Right lobe of liver (tissue), 6 donors: ENCODE measurements at regions not wholly inside any gene's neighbourhood (a gene's known extent, or its start where the extent isn't known, plus 50 kb on each side); places are given as distances from the start of the nearest gene placed in this dataset.

Experiments
- ATAC-seq, 4 donors: fragments of 200-7000 bp; cut with Tn5 transposase; one replicate each; pipeline ENCODE4 v1.9.1; 2020; ENCODE audit warnings: mild to moderate bottlenecking in 4 of 4, moderate library complexity in 4 of 4
- DNase-seq, 3 donors: peaks; one replicate each; pipeline ENCODE4 v3.0.0-alpha.2; 2020
- H3K27ac ChIP-seq, 3 donors: fragments of 200-600 bp; one replicate each; pipeline ENCODE4 v1.8.0; 2022
- H3K27me3 ChIP-seq, 2 donors: fragments of 200-600 bp; one replicate each; pipeline ENCODE4 v1.8.0; 2022
- H3K36me3 ChIP-seq, 4 donors: fragments of 200-600 bp; sonication (generic) in 1 of 4; one replicate each; pipeline versions ENCODE4 v1.5.1 to v1.8.0; 2017 to 2022; ENCODE audit warnings: control low read depth in 1 of 4
- H3K4me1 ChIP-seq, 4 donors: fragments of 200-600 bp; sonication (generic) in 1 of 4; one replicate each; pipeline versions ENCODE4 v1.5.1 to v1.8.0; 2017 to 2022; ENCODE audit warnings: control low read depth in 1 of 4
- H3K4me3 ChIP-seq, 3 donors: fragments of 200-600 bp; one replicate each; pipeline ENCODE4 v1.8.0; 2022
- H3K9me3 ChIP-seq, 4 donors: fragments of 200-600 bp; sonication (generic) in 1 of 4; one replicate each; pipeline versions ENCODE4 v1.5.1 to v1.8.0; 2017 to 2022; ENCODE audit warnings: control low read depth in 1 of 4
- POLR2A ChIP-seq: fragments of 450-650 bp; IDR thresholded peaks from one replicate; pipeline ENCODE4 v1.6.1; 2017; ENCODE audit warnings: antibody characterized with exemption, mild to moderate bottlenecking
- WGBS: methylation state at CpG from one replicate; pipeline ENCODE4 v1.1.6; 2018; ENCODE audit warnings: low coverage, low lambda C conversion rate; ENCODE audit not compliant: insufficient coverage; ENCODE audit errors: missing lambda C conversion rate; 5-methylcytosine and 5-hydroxymethylcytosine counted together
- intact Hi-C, 2 donors: fragments of 100-400 bp; cut with DNase I; formaldehyde crosslinking; loops; one replicate each; pipeline versions ENCODE4 v1.11.2 to v1.14.1; 2022
- TF ChIP-seq, protein P1 (sequence below), 4 donors: fragments of 200-600 bp in 3 of 4; fragments of 450-650 bp in 1 of 4; IDR thresholded peaks; one replicate each; pipeline versions ENCODE4 v1.5.1 to v1.8.0; 2016 to 2022; ENCODE audit warnings: antibody characterized with exemption in 4 of 4, mild to moderate bottlenecking in 2 of 4
- donor health status: DM: no; HTN: yes; CAD: no.
- donor health status: DM: no; HTN: no; CAD: no.
- donor health status: DM: no; HTN: no; CAD: no.
- donor health status: DM: no; HTN: yes; CAD: no.
- donor health status: DM: no; HTN: yes; CAD: no.

DNA sequence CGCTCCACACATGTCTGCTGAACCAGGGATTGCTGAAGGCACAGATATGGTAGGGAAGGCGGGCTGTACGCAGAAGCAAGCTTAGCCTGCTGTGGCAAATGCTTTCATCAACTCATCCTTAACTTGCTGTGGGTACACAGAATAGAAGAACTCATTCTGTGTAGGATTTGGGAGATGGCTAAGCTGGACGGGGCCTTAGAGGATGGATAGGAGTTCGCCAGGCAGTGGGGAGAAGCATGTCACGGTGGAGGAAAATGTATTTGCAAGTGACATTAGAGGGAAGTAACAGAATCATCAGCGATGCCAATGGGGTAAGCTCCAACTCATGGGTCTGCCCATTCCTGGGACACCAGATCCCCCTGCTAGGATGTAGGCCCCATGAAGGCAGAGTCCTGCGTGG lies 96.7 kb upstream of the SMIM21 start:
- Histone ChIP-seq H3K4me1 (no peaks in the 10 kb centered on the region), H3K4me3 (no peak overlapping the region), H3K27me3 (no peaks in the 10 kb centered on the region), H3K9me3 (no peaks in the 10 kb centered on the region), H3K27ac (no peak overlapping the region), H3K36me3 (no peaks in the 10 kb centered on the region)
- DNase-seq (no peak), ATAC-seq (no peak)
- intact Hi-C loops: no loop called here
- 81% methylated on average over 6 of the region's 8 CpGs for WGBS
- no peak for TF ChIP-seq POLR2A
- TF ChIP-seq, protein P1, sequence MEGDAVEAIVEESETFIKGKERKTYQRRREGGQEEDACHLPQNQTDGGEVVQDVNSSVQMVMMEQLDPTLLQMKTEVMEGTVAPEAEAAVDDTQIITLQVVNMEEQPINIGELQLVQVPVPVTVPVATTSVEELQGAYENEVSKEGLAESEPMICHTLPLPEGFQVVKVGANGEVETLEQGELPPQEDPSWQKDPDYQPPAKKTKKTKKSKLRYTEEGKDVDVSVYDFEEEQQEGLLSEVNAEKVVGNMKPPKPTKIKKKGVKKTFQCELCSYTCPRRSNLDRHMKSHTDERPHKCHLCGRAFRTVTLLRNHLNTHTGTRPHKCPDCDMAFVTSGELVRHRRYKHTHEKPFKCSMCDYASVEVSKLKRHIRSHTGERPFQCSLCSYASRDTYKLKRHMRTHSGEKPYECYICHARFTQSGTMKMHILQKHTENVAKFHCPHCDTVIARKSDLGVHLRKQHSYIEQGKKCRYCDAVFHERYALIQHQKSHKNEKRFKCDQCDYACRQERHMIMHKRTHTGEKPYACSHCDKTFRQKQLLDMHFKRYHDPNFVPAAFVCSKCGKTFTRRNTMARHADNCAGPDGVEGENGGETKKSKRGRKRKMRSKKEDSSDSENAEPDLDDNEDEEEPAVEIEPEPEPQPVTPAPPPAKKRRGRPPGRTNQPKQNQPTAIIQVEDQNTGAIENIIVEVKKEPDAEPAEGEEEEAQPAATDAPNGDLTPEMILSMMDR (IDR thresholded peaks at IDR 0.05): no peak

DNA sequence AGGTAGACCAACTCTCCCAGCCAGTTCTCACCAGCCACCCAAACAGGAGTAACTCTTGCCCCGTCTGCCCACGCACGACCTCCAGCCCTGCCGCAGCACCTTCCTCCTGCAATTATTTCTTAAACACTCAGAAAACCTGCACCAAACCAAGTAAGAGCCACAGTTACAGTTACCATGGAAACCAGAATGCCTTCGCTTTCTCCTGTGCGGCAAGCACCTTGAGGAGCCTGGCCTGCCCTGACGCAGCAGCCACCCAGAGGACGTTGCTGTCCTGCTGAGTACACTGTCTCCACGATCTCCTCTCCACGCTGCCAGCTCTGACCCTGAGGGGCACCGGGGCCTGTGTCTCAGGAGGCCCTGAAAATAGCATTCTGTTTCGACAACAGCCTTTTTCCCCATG lies 94.3 kb upstream of the SMIM21 start:
- no peak overlapping the region for H3K4me3 ChIP-seq
- 64% methylated on average over 5 of the region's 12 CpGs for WGBS
- intact Hi-C loops: no loop called here
- H3K36me3 ChIP-seq: no peaks in the 10 kb centered on the region
- H3K4me1 ChIP-seq: no peaks in the 10 kb centered on the region
- no peak for ATAC-seq
- no peaks in the 10 kb centered on the region for H3K27me3 ChIP-seq
- H3K9me3 ChIP-seq: no peaks in the 10 kb centered on the region
- no peak overlapping the region for H3K27ac ChIP-seq
- DNase-seq: no peak
- no peak for TF ChIP-seq POLR2A
- TF ChIP-seq, protein P1 (IDR thresholded peaks at IDR 0.05): no peak

DNA sequence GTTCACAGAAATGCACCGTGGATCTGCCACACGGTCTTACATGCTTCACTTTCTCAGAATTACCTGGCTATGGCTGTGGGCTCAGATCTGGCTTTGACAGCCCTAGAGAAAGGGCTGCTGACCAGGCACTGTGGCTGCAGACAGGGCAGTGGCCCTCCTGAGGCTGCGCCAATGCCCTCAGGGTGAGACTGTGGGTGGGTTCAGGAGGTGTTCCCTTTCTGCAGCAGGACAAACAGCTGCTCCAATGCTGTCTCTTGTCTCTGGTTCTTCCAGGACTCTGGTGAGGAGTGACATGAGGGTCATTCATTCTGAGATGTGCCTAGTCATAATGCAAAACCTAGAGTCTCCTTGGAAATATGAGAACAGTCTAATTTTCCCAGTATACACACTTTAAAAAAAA lies 90.5 kb upstream of the SMIM21 start:
- H3K27ac ChIP-seq: no peak overlapping the region
- ATAC-seq (no peak), DNase-seq (no peak)
- no peaks in the 10 kb centered on the region for H3K4me1 ChIP-seq
- no CpG with 5 or more reads among the region's 3 CpGs for WGBS
- no peaks in the 10 kb centered on the region for H3K27me3 ChIP-seq
- H3K4me3 ChIP-seq: no peak overlapping the region
- H3K9me3 ChIP-seq: no peaks in the 10 kb centered on the region
- H3K36me3 ChIP-seq: no peaks in the 10 kb centered on the region
- TF ChIP-seq, protein P1 (IDR thresholded peaks at IDR 0.05): no peak
- no peak for TF ChIP-seq POLR2A
- intact Hi-C loops: no loop called here

DNA sequence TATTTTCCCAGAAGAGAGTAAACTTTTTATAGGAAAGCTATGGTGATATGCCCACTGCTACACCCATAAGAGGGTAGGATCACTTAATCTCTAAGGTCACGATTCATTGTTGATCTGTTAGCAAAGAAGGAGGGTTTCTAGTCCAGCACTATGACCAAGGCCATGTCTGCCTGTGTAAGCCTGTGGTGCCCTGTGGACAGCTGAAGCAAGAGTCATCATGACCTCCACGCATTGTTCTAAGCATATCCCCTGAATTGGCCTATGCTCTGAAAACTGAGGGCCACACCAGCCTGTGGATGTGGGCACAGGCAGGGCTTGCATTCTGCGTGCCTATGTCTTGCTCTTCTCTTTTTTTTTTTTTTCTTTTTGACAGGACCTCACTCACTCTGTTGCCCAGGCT lies 89.8 kb upstream of the SMIM21 start:
- DNase-seq (no peak), ATAC-seq (no peak)
- intact Hi-C loops: no loop called here
- TF ChIP-seq POLR2A: no peak
- TF ChIP-seq, protein P1 (IDR thresholded peaks at IDR 0.05): no peak
- Histone ChIP-seq H3K9me3 (no peaks in the 10 kb centered on the region), H3K36me3 (no peaks in the 10 kb centered on the region), H3K27ac (no peak overlapping the region), H3K27me3 (no peaks in the 10 kb centered on the region), H3K4me3 (no peak overlapping the region), H3K4me1 (no peaks in the 10 kb centered on the region)
- 100% methylated on average over 1 of the region's 3 CpGs for WGBS

DNA sequence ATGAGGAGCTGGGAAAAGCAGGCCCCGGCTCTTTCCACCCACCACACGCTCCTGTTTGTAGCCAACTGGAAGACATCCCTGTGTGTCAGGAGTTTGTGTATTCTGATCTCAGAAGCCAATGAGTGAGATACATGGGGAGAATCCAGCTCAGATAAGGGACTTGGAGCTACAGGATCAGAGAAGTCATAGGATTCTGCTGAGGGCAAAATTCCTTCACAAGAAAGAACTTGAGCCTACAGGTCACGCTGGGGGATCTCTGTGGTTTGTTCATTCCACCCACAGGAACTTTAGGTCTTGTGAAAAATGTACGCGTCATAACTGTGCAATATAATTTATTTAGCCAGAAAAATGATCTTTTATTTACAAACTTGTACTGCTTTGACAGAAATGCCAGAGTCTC lies 80.1 kb upstream of the SMIM21 start:
- ATAC-seq (no peak), DNase-seq (no peak)
- intact Hi-C loops: no loop called here
- H3K27me3 ChIP-seq: no peaks in the 10 kb centered on the region
- H3K27ac ChIP-seq: no peak overlapping the region
- WGBS: 71% methylated on average over 5 of the region's 5 CpGs
- TF ChIP-seq, protein P1 (IDR thresholded peaks at IDR 0.05): no peak
- no peak for TF ChIP-seq POLR2A
- no peak overlapping the region for H3K4me3 ChIP-seq
- H3K9me3 ChIP-seq: no peaks in the 10 kb centered on the region
- H3K36me3 ChIP-seq: no peaks in the 10 kb centered on the region
- no peaks in the 10 kb centered on the region for H3K4me1 ChIP-seq
